Limb (tissue), 2 donors: ENCODE measurements at regions not wholly inside any gene's neighbourhood (a gene's known extent, or its start where the extent isn't known, plus 50 kb on each side); places are given as distances from the start of the nearest gene placed in this dataset.
A peak's percentile ranks its signal among the peaks of the same experiment; 100 is the strongest.
"Not testable (repeated sequence)": the region's sequence is repeated elsewhere in the genome, so short reads cannot be mapped to it uniquely, and the experiment has no call there.

Experiments
- DNase-seq, 2 donors: peaks; one replicate each; pipeline ENCODE4 v3.0.0-alpha.2; 2016; ENCODE audit errors: extremely low spot score in 2 of 2

GRCh38 chr6:165794179-165794601 is 131.1 kb upstream of the PDE10A start:
- DNase-seq: no peak

GRCh38 chr6:165793287-165793825 is 130.3 kb upstream of the PDE10A start:
- DNase-seq: no peak

- no peak for DNase-seq
Measured at GRCh38 chr6:165791876-165792437, 128.9 kb upstream of the PDE10A start.

GRCh38 chr6:165791306-165791705 is 128.3 kb upstream of the PDE10A start:
- DNase-seq: no peak

- DNase-seq: no peak
Measured at GRCh38 chr6:165782812-165783211, 119.8 kb upstream of the PDE10A start.

GRCh38 chr6:165782134-165782533 is 119.1 kb upstream of the PDE10A start:
- no peak for DNase-seq

GRCh38 chr6:165777680-165778079 is 114.6 kb upstream of the PDE10A start:
- DNase-seq: no peak

- DNase-seq: no peak
Measured at GRCh38 chr6:165776691-165777090, 113.7 kb upstream of the PDE10A start.

- no peak for DNase-seq
Measured at GRCh38 chr6:165775721-165776120, 112.7 kb upstream of the PDE10A start.

- peak in 1 of 2 donors; percentile 55 for DNase-seq
Measured at GRCh38 chr6:165774903-165775601, 112.0 kb upstream of the PDE10A start.

- DNase-seq: no peak
Measured at GRCh38 chr6:165770397-165771082, 107.5 kb upstream of the PDE10A start.

- DNase-seq: no peak
Measured at GRCh38 chr6:165769884-165770283, 106.8 kb upstream of the PDE10A start.

GRCh38 chr6:165769401-165769800 is 106.4 kb upstream of the PDE10A start:
- DNase-seq: peak in 1 of 2 donors; percentile 28

- DNase-seq: no peak
Measured at GRCh38 chr6:165768961-165769360, 105.9 kb upstream of the PDE10A start.

- DNase-seq: no peak
Measured at GRCh38 chr6:165767228-165767627, 104.2 kb upstream of the PDE10A start.

- DNase-seq: no peak
Measured at GRCh38 chr6:165766457-165766856, 103.4 kb upstream of the PDE10A start.

GRCh38 chr6:165766026-165766425 is 103.0 kb upstream of the PDE10A start:
- no peak for DNase-seq

GRCh38 chr6:165765256-165765655 is 102.2 kb upstream of the PDE10A start:
- DNase-seq: not testable (repeated sequence)

GRCh38 chr6:165762876-165763275 is 99.8 kb upstream of the PDE10A start:
- no peak for DNase-seq

- DNase-seq: no peak
Measured at GRCh38 chr6:165762125-165762524, 99.1 kb upstream of the PDE10A start.

- no peak for DNase-seq
Measured at GRCh38 chr6:165760803-165761185, 97.8 kb upstream of the PDE10A start.

- no peak for DNase-seq
Measured at GRCh38 chr6:165760126-165760802, 97.2 kb upstream of the PDE10A start.
